ENCODE measurements at regions not wholly inside any gene's neighbourhood (a gene's known extent, or its start where the extent isn't known, plus 50 kb on each side); places are given as distances from the start of the nearest gene placed in this dataset.

DNA sequence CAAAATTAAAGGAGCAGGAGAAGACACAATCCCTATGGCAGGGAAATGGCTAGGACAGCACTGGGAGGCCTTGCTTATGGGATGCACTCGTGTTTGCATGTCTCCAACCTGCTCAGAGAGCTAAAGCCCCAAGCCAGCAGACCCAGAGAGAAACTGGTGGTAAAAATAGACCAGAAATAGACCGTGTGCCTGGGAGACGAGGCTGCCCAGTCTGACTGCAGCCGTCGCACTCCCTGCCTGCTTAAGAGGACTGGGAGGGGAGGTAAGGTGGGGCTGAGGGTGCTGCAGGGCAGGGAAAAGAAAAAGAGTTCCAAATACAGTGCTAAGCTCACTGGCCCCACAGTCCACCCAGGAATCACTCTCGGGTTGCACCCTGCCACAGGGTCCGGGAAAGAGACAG is 633.5 kb downstream of the BCOR start:
- intact Hi-C loops (cut with micrococcal nuclease; ENCODE audit: unreplicated experiment): no loop called here
- no peaks in the 10 kb centered on the region for H3K36me3 ChIP-seq (ENCODE audit: control insufficient read depth, insufficient read depth, low read length)
- no peaks in the 10 kb centered on the region for H3K4me1 ChIP-seq
- ChIA-PET POLR2A (no interaction called here), CTCF (no interaction called here)
- Mint-ChIP-seq H3K27ac (ENCODE audit: unreplicated experiment) (no peak overlapping the region), H3K36me3 (ENCODE audit: insufficient read depth, unreplicated experiment) (no peaks in the 10 kb centered on the region), H3K4me1 (ENCODE audit: low read depth, unreplicated experiment) (peaks cover 4% of the 10 kb centered on the region), H3K4me3 (ENCODE audit: unreplicated experiment) (no peak overlapping the region), H3K27me3 (ENCODE audit: insufficient read depth, unreplicated experiment) (no peaks in the 10 kb centered on the region), H3K9me3 (ENCODE audit: unreplicated experiment) (no peaks in the 10 kb centered on the region)
- BruUV-seq (replicated peaks): no TSS peak
- H3K4me3 ChIP-seq (ENCODE audit: low read depth, low read length): no peak overlapping the region
- DNase-seq: no peak
- H3K27me3 ChIP-seq (replicated peaks; ENCODE audit: control insufficient read depth, insufficient read depth, low read length): no peaks in the 10 kb centered on the region
- no peaks in the 10 kb centered on the region for H3K9me3 ChIP-seq
- TF ChIP-seq, protein P1, sequence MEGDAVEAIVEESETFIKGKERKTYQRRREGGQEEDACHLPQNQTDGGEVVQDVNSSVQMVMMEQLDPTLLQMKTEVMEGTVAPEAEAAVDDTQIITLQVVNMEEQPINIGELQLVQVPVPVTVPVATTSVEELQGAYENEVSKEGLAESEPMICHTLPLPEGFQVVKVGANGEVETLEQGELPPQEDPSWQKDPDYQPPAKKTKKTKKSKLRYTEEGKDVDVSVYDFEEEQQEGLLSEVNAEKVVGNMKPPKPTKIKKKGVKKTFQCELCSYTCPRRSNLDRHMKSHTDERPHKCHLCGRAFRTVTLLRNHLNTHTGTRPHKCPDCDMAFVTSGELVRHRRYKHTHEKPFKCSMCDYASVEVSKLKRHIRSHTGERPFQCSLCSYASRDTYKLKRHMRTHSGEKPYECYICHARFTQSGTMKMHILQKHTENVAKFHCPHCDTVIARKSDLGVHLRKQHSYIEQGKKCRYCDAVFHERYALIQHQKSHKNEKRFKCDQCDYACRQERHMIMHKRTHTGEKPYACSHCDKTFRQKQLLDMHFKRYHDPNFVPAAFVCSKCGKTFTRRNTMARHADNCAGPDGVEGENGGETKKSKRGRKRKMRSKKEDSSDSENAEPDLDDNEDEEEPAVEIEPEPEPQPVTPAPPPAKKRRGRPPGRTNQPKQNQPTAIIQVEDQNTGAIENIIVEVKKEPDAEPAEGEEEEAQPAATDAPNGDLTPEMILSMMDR (IDR thresholded peaks at IDR 0.05; ENCODE audit: insufficient read depth in 1 of 2, low read depth in 1 of 2, low read length in 1 of 2, severe bottlenecking in 1 of 2, unreplicated experiment in 1 of 2): no peak

- H3K27me3 Mint-ChIP-seq (ENCODE audit: insufficient read depth, unreplicated experiment): no peaks in the 10 kb centered on the region
- no peak overlapping the region for H3K27ac Mint-ChIP-seq (ENCODE audit: unreplicated experiment)
- no peak overlapping the region for H3K4me3 ChIP-seq (ENCODE audit: low read depth, low read length)
- no peaks in the 10 kb centered on the region for H3K9me3 Mint-ChIP-seq (ENCODE audit: unreplicated experiment)
- no peaks in the 10 kb centered on the region for H3K36me3 Mint-ChIP-seq (ENCODE audit: insufficient read depth, unreplicated experiment)
- H3K27me3 ChIP-seq (replicated peaks; ENCODE audit: control insufficient read depth, insufficient read depth, low read length): no peaks in the 10 kb centered on the region
- no peaks in the 10 kb centered on the region for H3K9me3 ChIP-seq
- no peaks in the 10 kb centered on the region for H3K4me1 ChIP-seq
- no TSS peak for BruUV-seq (replicated peaks)
- H3K36me3 ChIP-seq (ENCODE audit: control insufficient read depth, insufficient read depth, low read length): no peaks in the 10 kb centered on the region
- ChIA-PET POLR2A (no interaction called here), CTCF (no interaction called here)
- no peaks in the 10 kb centered on the region for H3K4me1 Mint-ChIP-seq (ENCODE audit: low read depth, unreplicated experiment)
- intact Hi-C loops (cut with micrococcal nuclease; ENCODE audit: unreplicated experiment): no loop called here
- no peak for DNase-seq
- TF ChIP-seq, protein P1 (IDR thresholded peaks at IDR 0.05; ENCODE audit: insufficient read depth in 1 of 2, low read depth in 1 of 2, low read length in 1 of 2, severe bottlenecking in 1 of 2, unreplicated experiment in 1 of 2): no peak
- H3K4me3 Mint-ChIP-seq (ENCODE audit: unreplicated experiment): no peak overlapping the region
Observed at GRCh38 chrX:39465467-39465866, 632.3 kb downstream of the BCOR start.

GRCh38 chrX:39465906-39466305 is 631.9 kb downstream of the BCOR start:
- Histone ChIP-seq H3K36me3 (ENCODE audit: control insufficient read depth, insufficient read depth, low read length) (no peaks in the 10 kb centered on the region), H3K27me3 (replicated peaks; ENCODE audit: control insufficient read depth, insufficient read depth, low read length) (no peaks in the 10 kb centered on the region), H3K4me1 (no peaks in the 10 kb centered on the region), H3K4me3 (ENCODE audit: low read depth, low read length) (no peak overlapping the region), H3K9me3 (no peaks in the 10 kb centered on the region)
- ChIA-PET CTCF (no interaction called here), POLR2A (no interaction called here)
- no peaks in the 10 kb centered on the region for H3K9me3 Mint-ChIP-seq (ENCODE audit: unreplicated experiment)
- no peaks in the 10 kb centered on the region for H3K4me1 Mint-ChIP-seq (ENCODE audit: low read depth, unreplicated experiment)
- no TSS peak for BruUV-seq (replicated peaks)
- DNase-seq: no peak
- no peaks in the 10 kb centered on the region for H3K36me3 Mint-ChIP-seq (ENCODE audit: insufficient read depth, unreplicated experiment)
- no peak overlapping the region for H3K27ac Mint-ChIP-seq (ENCODE audit: unreplicated experiment)
- intact Hi-C loops (cut with micrococcal nuclease; ENCODE audit: unreplicated experiment): no loop called here
- TF ChIP-seq, protein P1 (IDR thresholded peaks at IDR 0.05; ENCODE audit: insufficient read depth in 1 of 2, low read depth in 1 of 2, low read length in 1 of 2, severe bottlenecking in 1 of 2, unreplicated experiment in 1 of 2): no peak
- H3K27me3 Mint-ChIP-seq (ENCODE audit: insufficient read depth, unreplicated experiment): no peaks in the 10 kb centered on the region
- no peak overlapping the region for H3K4me3 Mint-ChIP-seq (ENCODE audit: unreplicated experiment)

Data from Caco-2 (cell line).